GM12865 (cell line): ENCODE measurements at regions not wholly inside any gene's neighbourhood (a gene's known extent, or its start where the extent isn't known, plus 50 kb on each side); places are given as distances from the start of the nearest gene placed in this dataset.

Source experiments
- DNase-seq: peaks from one replicate; pipeline ENCODE4 v3.0.0; 2010; ENCODE audit warnings: low read depth
- H3K4me3 ChIP-seq: 2 replicates; pipeline ENCODE4 v1.5.1; 2011; ENCODE audit warnings: mild to moderate bottlenecking, low read depth, low read length, control low read depth
- CTCF ChIP-seq: IDR thresholded peaks from 2 replicates; pipeline ENCODE4 v1.5.1; 2011; ENCODE audit warnings: low read length, control low read depth, low read depth, inconsistent platforms; ENCODE audit not compliant: insufficient read depth; ENCODE audit errors: missing control alignments

GRCh38 chr7:135855846-135856245 is 107.2 kb upstream of the FAM180A start:
- no peak for TF ChIP-seq CTCF
- no peak overlapping the region for H3K4me3 ChIP-seq
- peak; percentile 22 for DNase-seq

- TF ChIP-seq CTCF, result no peak
- no peak for DNase-seq
- no peak overlapping the region for H3K4me3 ChIP-seq
Measured at GRCh38 chr7:135853499-135853898, 104.9 kb upstream of the FAM180A start.

GRCh38 chr7:135853008-135853407 is 104.4 kb upstream of the FAM180A start:
- TF ChIP-seq CTCF, result no peak
- DNase-seq, result no peak
- no peak overlapping the region for H3K4me3 ChIP-seq

- H3K4me3 ChIP-seq, result no peak overlapping the region
- no peak for TF ChIP-seq CTCF
- DNase-seq, result no peak
Measured at GRCh38 chr7:135847242-135847641, 98.6 kb upstream of the FAM180A start.

GRCh38 chr7:135846339-135846738 is 97.7 kb upstream of the FAM180A start:
- DNase-seq, result no peak
- no peak overlapping the region for H3K4me3 ChIP-seq
- TF ChIP-seq CTCF, result no peak

GRCh38 chr7:135845415-135846075 is 96.9 kb upstream of the FAM180A start:
- TF ChIP-seq CTCF, result no peak
- H3K4me3 ChIP-seq, result no peak overlapping the region
- no peak for DNase-seq

- TF ChIP-seq CTCF, result no peak
- H3K4me3 ChIP-seq, result no peak overlapping the region
- no peak for DNase-seq
Measured at GRCh38 chr7:135844903-135845302, 96.3 kb upstream of the FAM180A start.
